ENCODE measurements at regions not wholly inside any gene's neighbourhood (a gene's known extent, or its start where the extent isn't known, plus 50 kb on each side); places are given as distances from the start of the nearest gene placed in this dataset.

- TF ChIP-seq EZH2phosphoT487 (IDR thresholded peaks at IDR 0.05; ENCODE audit: borderline replicate concordance) = no peak
- TF ChIP-seq CTCF (conservative IDR thresholded peaks at IDR 0.05; ENCODE audit: low read length) = no peak
- H3F3A ChIP-seq (ENCODE audit: low read depth) = no peaks in the 10 kb centered on the region
- H3K9ac ChIP-seq (ENCODE audit: low read depth, low read length, poor library complexity, severe bottlenecking) = no peak overlapping the region
- no peak overlapping the region for H2AFZ ChIP-seq (ENCODE audit: low read length)
- no peaks in the 10 kb centered on the region for H3K36me3 ChIP-seq (ENCODE audit: insufficient read depth, low read length)
- no peak overlapping the region for H3K4me2 ChIP-seq (ENCODE audit: low read depth, low read length, poor library complexity, severe bottlenecking)
- H4K20me1 ChIP-seq (ENCODE audit: insufficient read depth, low read length, poor library complexity, severe bottlenecking) = no peaks in the 10 kb centered on the region
- H3K4me3 ChIP-seq (ENCODE audit: low read length, poor library complexity, severe bottlenecking) = no peak overlapping the region
- no peaks in the 10 kb centered on the region for H3K9me2 ChIP-seq (replicated peaks; ENCODE audit: low read depth, low read length)
- H3K79me2 ChIP-seq (ENCODE audit: insufficient read depth, low read length) = no peaks in the 10 kb centered on the region
- 0 out of 2 replicates have a peak, but pooled peaks cover under 1% of the 10 kb centered on the region for H3K9me3 ChIP-seq (ENCODE audit: insufficient read depth, low read depth, low read length)
- H3K4me1 ChIP-seq (ENCODE audit: insufficient read depth, low read length, poor library complexity, severe bottlenecking) = no peaks in the 10 kb centered on the region
- H3K27me3 ChIP-seq (ENCODE audit: insufficient read depth, low read length, poor library complexity, severe bottlenecking) = no peaks in the 10 kb centered on the region
Measured at GRCh38 chr7:46767071-46767470, 814.8 kb downstream of the TNS3 start.

- no peaks in the 10 kb centered on the region for H4K20me1 ChIP-seq (ENCODE audit: insufficient read depth, low read length, poor library complexity, severe bottlenecking)
- H2AFZ ChIP-seq (ENCODE audit: low read length) = no peak overlapping the region
- no peaks in the 10 kb centered on the region for H3K27me3 ChIP-seq (ENCODE audit: insufficient read depth, low read length, poor library complexity, severe bottlenecking)
- 0 out of 2 replicates have a peak, but pooled peaks cover 3% of the 10 kb centered on the region for H3K9me3 ChIP-seq (ENCODE audit: insufficient read depth, low read depth, low read length)
- H3K36me3 ChIP-seq (ENCODE audit: insufficient read depth, low read length) = no peaks in the 10 kb centered on the region
- H3K79me2 ChIP-seq (ENCODE audit: insufficient read depth, low read length) = no peaks in the 10 kb centered on the region
- no peaks in the 10 kb centered on the region for H3K4me1 ChIP-seq (ENCODE audit: insufficient read depth, low read length, poor library complexity, severe bottlenecking)
- no peak overlapping the region for H3K4me2 ChIP-seq (ENCODE audit: low read depth, low read length, poor library complexity, severe bottlenecking)
- TF ChIP-seq CTCF (conservative IDR thresholded peaks at IDR 0.05; ENCODE audit: low read length) (no peak), EZH2phosphoT487 (IDR thresholded peaks at IDR 0.05; ENCODE audit: borderline replicate concordance) (no peak)
- no peak overlapping the region for H3K9ac ChIP-seq (ENCODE audit: low read depth, low read length, poor library complexity, severe bottlenecking)
- no peaks in the 10 kb centered on the region for H3F3A ChIP-seq (ENCODE audit: low read depth)
- no peak overlapping the region for H3K4me3 ChIP-seq (ENCODE audit: low read length, poor library complexity, severe bottlenecking)
- no peaks in the 10 kb centered on the region for H3K9me2 ChIP-seq (replicated peaks; ENCODE audit: low read depth, low read length)
Measured at GRCh38 chr7:46764100-46764936, 817.6 kb downstream of the TNS3 start.

GRCh38 chr7:46763344-46763743 is 818.6 kb downstream of the TNS3 start:
- Histone ChIP-seq H3K9me2 (replicated peaks; ENCODE audit: low read depth, low read length) (no peaks in the 10 kb centered on the region), H3K4me2 (ENCODE audit: low read depth, low read length, poor library complexity, severe bottlenecking) (no peak overlapping the region), H3K79me2 (ENCODE audit: insufficient read depth, low read length) (no peaks in the 10 kb centered on the region), H3K27me3 (ENCODE audit: insufficient read depth, low read length, poor library complexity, severe bottlenecking) (no peaks in the 10 kb centered on the region), H3K9me3 (ENCODE audit: insufficient read depth, low read depth, low read length) (0 out of 2 replicates have a peak, but pooled peaks cover 3% of the 10 kb centered on the region), H4K20me1 (ENCODE audit: insufficient read depth, low read length, poor library complexity, severe bottlenecking) (no peaks in the 10 kb centered on the region), H2AFZ (ENCODE audit: low read length) (no peak overlapping the region), H3K4me1 (ENCODE audit: insufficient read depth, low read length, poor library complexity, severe bottlenecking) (no peaks in the 10 kb centered on the region), H3K9ac (ENCODE audit: low read depth, low read length, poor library complexity, severe bottlenecking) (no peak overlapping the region), H3F3A (ENCODE audit: low read depth) (no peaks in the 10 kb centered on the region), H3K4me3 (ENCODE audit: low read length, poor library complexity, severe bottlenecking) (no peak overlapping the region), H3K36me3 (ENCODE audit: insufficient read depth, low read length) (no peaks in the 10 kb centered on the region)
- no peak for TF ChIP-seq EZH2phosphoT487 (IDR thresholded peaks at IDR 0.05; ENCODE audit: borderline replicate concordance)
- no peak for TF ChIP-seq CTCF (conservative IDR thresholded peaks at IDR 0.05; ENCODE audit: low read length)
